ENCODE measurements at regions not wholly inside any gene's neighbourhood (a gene's known extent, or its start where the extent isn't known, plus 50 kb on each side); places are given as distances from the start of the nearest gene placed in this dataset.
"Not testable (repeated sequence)": the region's sequence is repeated elsewhere in the genome, so short reads cannot be mapped to it uniquely, and the experiment has no call there.

GRCh38 chr4:154907345-154908045 lies 126.4 kb downstream of the RBM46 start:
- not testable (repeated sequence) for DNase-seq

- no peak for DNase-seq
These were observed 127.1 kb downstream of the RBM46 start for GRCh38 chr4:154908168-154908567.

GRCh38 chr4:154911097-154911496 lies 130.0 kb downstream of the RBM46 start:
- no peak for DNase-seq

GRCh38 chr4:154911608-154912098 lies 130.6 kb downstream of the RBM46 start:
- no peak for DNase-seq

GRCh38 chr4:154916068-154916467 lies 135.0 kb downstream of the RBM46 start:
- no peak for DNase-seq

- DNase-seq, result no peak
These were observed 146.1 kb downstream of the RBM46 start for GRCh38 chr4:154927126-154927680.

- no peak for DNase-seq
These were observed 147.7 kb downstream of the RBM46 start for GRCh38 chr4:154928640-154929257.

- DNase-seq, result no peak
These were observed 155.8 kb downstream of the RBM46 start for GRCh38 chr4:154936873-154937272.

GRCh38 chr4:154939851-154940250 lies 158.8 kb downstream of the RBM46 start:
- DNase-seq, result no peak

- no peak for DNase-seq
These were observed 161.1 kb downstream of the RBM46 start for GRCh38 chr4:154942176-154942575.

GRCh38 chr4:154944996-154945395 lies 163.9 kb downstream of the RBM46 start:
- DNase-seq, result no peak

- DNase-seq, result no peak
These were observed 165.0 kb downstream of the RBM46 start for GRCh38 chr4:154946113-154946512.

- DNase-seq, result no peak
These were observed 172.6 kb downstream of the RBM46 start for GRCh38 chr4:154953691-154954090.

GRCh38 chr4:154954117-154954516 lies 173.0 kb downstream of the RBM46 start:
- no peak for DNase-seq

GRCh38 chr4:154958121-154958520 lies 177.0 kb downstream of the RBM46 start:
- no peak for DNase-seq

- DNase-seq, result no peak
These were observed 177.7 kb downstream of the RBM46 start for GRCh38 chr4:154958621-154959358.

GRCh38 chr4:154959756-154960155 lies 178.7 kb downstream of the RBM46 start:
- no peak for DNase-seq

GRCh38 chr4:154960476-154960875 lies 179.4 kb downstream of the RBM46 start:
- DNase-seq, result no peak

GRCh38 chr4:154961263-154961662 lies 180.2 kb downstream of the RBM46 start:
- no peak for DNase-seq

- DNase-seq, result no peak
These were observed 192.4 kb downstream of the RBM46 start for GRCh38 chr4:154973244-154974035.

- DNase-seq, result no peak
These were observed 196.2 kb downstream of the RBM46 start for GRCh38 chr4:154977228-154977627.

GRCh38 chr4:154982187-154983047 lies 201.3 kb downstream of the RBM46 start:
- no peak for DNase-seq
